H1 (cell line): ENCODE measurements at regions not wholly inside any gene's neighbourhood (a gene's known extent, or its start where the extent isn't known, plus 50 kb on each side); places are given as distances from the start of the nearest gene placed in this dataset.

Source experiments
- ATF2 ChIP-seq: IDR thresholded peaks from 2 replicates; pipeline ENCODE4 v1.6.1; 2012; ENCODE audit warnings: low read length, inconsistent platforms
- CEBPB ChIP-seq: IDR thresholded peaks from 2 replicates; pipeline ENCODE4 v1.6.1; 2012; ENCODE audit warnings: low read depth, low read length
- CREB1 ChIP-seq: IDR thresholded peaks from 2 replicates; pipeline ENCODE4 v1.6.1; 2012; ENCODE audit warnings: inconsistent platforms
- MAFK ChIP-seq: IDR thresholded peaks from 2 replicates; pipeline ENCODE4 v1.6.1; 2012; ENCODE audit warnings: low read depth, mild to moderate bottlenecking, improper control_type of control experiment, low read length
- TAF7 ChIP-seq: optimal IDR thresholded peaks from 2 replicates; pipeline ENCODE3; 2011; ENCODE audit warnings: low read depth, mild to moderate bottlenecking, inconsistent platforms, low read length, moderate library complexity, borderline replicate concordance

GRCh38 chr15:67945951-67946700, 106.3 kb upstream of the RNU6-1 start (continued):
- TF ChIP-seq ATF2 (no peak), CREB1 (0 out of 2 replicates have a peak, but pooled peaks have one; percentile 21), TAF7 (no peak), CEBPB (no peak), MAFK (no peak)
